ENCODE measurements at regions not wholly inside any gene's neighbourhood (a gene's known extent, or its start where the extent isn't known, plus 50 kb on each side); places are given as distances from the start of the nearest gene placed in this dataset.

DNA sequence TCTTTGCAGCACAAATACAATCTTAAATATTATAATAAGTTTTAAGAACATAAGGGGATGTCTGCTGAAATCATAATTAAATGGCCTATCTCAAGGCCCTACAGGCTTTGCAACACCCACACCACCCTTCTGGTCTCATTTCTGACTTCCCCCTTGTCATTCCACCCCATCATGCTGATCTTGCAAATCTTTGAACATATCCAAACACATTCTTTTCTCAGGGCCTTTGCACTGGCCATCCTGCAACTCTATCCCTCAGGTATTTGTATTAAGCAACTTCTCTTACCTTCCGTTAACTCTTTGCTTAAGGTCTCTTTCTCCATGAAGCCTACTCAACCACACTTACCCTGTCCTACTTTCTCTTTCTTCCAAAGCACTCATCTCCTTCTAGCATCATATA, 51.8 kb upstream of the CCDC150 start:
- Histone ChIP-seq H3K27ac (ENCODE audit: low read depth, low read length) (no peak overlapping the region), H3F3A (ENCODE audit: control insufficient read depth, insufficient read depth) (no peaks in the 10 kb centered on the region), H3K27me3 (ENCODE audit: control insufficient read depth, low read length) (peaks cover 38% of the 10 kb centered on the region), H3K9me3 (ENCODE audit: control insufficient read depth, insufficient read depth, low read length) (no peaks in the 10 kb centered on the region), H3K4me1 (ENCODE audit: control insufficient read depth, low read length) (no peaks in the 10 kb centered on the region), H3K79me2 (ENCODE audit: control insufficient read depth, low read length) (no peaks in the 10 kb centered on the region), H4K20me1 (ENCODE audit: control insufficient read depth, insufficient read depth, low read depth, low read length) (no peaks in the 10 kb centered on the region), H3K4me2 (ENCODE audit: low read length) (no peak overlapping the region), H3K9me2 (replicated peaks; ENCODE audit: control insufficient read depth, low read length) (no peaks in the 10 kb centered on the region; the same call in 1 of the 2 replicates), H3K36me3 (ENCODE audit: control insufficient read depth, low read length) (no peaks in the 10 kb centered on the region), H3K4me3 (ENCODE audit: low read length) (no peak overlapping the region)
- TF ChIP-seq EZH2phosphoT487 (IDR thresholded peaks at IDR 0.05; ENCODE audit: borderline replicate concordance, low read length), result no peak
- TF ChIP-seq, protein P1, sequence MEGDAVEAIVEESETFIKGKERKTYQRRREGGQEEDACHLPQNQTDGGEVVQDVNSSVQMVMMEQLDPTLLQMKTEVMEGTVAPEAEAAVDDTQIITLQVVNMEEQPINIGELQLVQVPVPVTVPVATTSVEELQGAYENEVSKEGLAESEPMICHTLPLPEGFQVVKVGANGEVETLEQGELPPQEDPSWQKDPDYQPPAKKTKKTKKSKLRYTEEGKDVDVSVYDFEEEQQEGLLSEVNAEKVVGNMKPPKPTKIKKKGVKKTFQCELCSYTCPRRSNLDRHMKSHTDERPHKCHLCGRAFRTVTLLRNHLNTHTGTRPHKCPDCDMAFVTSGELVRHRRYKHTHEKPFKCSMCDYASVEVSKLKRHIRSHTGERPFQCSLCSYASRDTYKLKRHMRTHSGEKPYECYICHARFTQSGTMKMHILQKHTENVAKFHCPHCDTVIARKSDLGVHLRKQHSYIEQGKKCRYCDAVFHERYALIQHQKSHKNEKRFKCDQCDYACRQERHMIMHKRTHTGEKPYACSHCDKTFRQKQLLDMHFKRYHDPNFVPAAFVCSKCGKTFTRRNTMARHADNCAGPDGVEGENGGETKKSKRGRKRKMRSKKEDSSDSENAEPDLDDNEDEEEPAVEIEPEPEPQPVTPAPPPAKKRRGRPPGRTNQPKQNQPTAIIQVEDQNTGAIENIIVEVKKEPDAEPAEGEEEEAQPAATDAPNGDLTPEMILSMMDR (IDR thresholded peaks at IDR 0.05; ENCODE audit: low read depth, low read length, poor library complexity, severe bottlenecking), result no peak

DNA sequence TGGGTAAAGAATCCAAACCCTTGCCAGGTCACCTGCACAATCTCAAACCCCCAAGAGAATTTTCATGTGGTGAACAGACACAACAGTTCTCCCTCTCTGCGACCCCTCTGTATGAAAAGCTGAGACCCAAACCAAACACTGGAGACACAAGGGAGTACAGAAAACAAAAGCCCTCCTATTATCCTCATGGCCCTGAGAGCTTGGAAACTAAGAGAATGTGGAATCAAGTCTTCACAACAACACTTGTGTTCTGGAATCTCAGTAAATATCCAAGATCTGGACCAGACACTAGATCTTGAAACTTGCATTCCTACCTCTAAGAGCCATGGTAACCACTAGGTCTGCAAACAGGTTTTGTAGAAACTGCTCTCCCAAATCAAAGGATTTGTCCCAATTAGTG, 50.1 kb upstream of the CCDC150 start:
- no peaks in the 10 kb centered on the region for H3K36me3 ChIP-seq (ENCODE audit: control insufficient read depth, low read length)

More for the DNA sequence above, 50.1 kb upstream of the CCDC150 start:
- no peaks in the 10 kb centered on the region for H3F3A ChIP-seq (ENCODE audit: control insufficient read depth, insufficient read depth)
- TF ChIP-seq, protein P1 (IDR thresholded peaks at IDR 0.05; ENCODE audit: low read depth, low read length, poor library complexity, severe bottlenecking), result no peak
- no peak for TF ChIP-seq EZH2phosphoT487 (IDR thresholded peaks at IDR 0.05; ENCODE audit: borderline replicate concordance, low read length)
- H3K4me1 ChIP-seq (ENCODE audit: control insufficient read depth, low read length), result no peaks in the 10 kb centered on the region
- H3K4me3 ChIP-seq (ENCODE audit: low read length), result no peak overlapping the region
- H3K27me3 ChIP-seq (ENCODE audit: control insufficient read depth, low read length), result peaks cover 42% of the 10 kb centered on the region
- no peak overlapping the region for H3K4me2 ChIP-seq (ENCODE audit: low read length)
- no peaks in the 10 kb centered on the region for H3K79me2 ChIP-seq (ENCODE audit: control insufficient read depth, low read length)
- H3K9me3 ChIP-seq (ENCODE audit: control insufficient read depth, insufficient read depth, low read length), result no peaks in the 10 kb centered on the region
- no peaks in the 10 kb centered on the region for H4K20me1 ChIP-seq (ENCODE audit: control insufficient read depth, insufficient read depth, low read depth, low read length)
- H3K9me2 ChIP-seq (replicated peaks; ENCODE audit: control insufficient read depth, low read length), result no peaks in the 10 kb centered on the region
- no peak overlapping the region for H3K27ac ChIP-seq (ENCODE audit: low read depth, low read length)

Data from DOHH2 (cell line).